H9 (cell line): ENCODE measurements at regions not wholly inside any gene's neighbourhood (a gene's known extent, or its start where the extent isn't known, plus 50 kb on each side); places are given as distances from the start of the nearest gene placed in this dataset.

ENCODE experiments used
- DNase-seq: peaks from one replicate; pipeline ENCODE4 v3.0.0-alpha.2; 2017
- H2AFZ ChIP-seq: one replicate; pipeline ENCODE4 v1.6.1; 2013; ENCODE audit warnings: mild to moderate bottlenecking, low read length, control low read depth, moderate library complexity
- H2AK5ac ChIP-seq: 2 replicates; pipeline ENCODE4 v1.6.1; 2013; ENCODE audit warnings: low read length, control low read depth, mixed read lengths; ENCODE audit not compliant: insufficient read length
- H2BK120ac ChIP-seq: one replicate; pipeline ENCODE4 v1.6.1; 2013; ENCODE audit warnings: low read depth, mild to moderate bottlenecking, low read length, control low read depth, inconsistent platforms; ENCODE audit not compliant: poor library complexity, severe bottlenecking
- H2BK12ac ChIP-seq: 2 replicates; pipeline ENCODE4 v1.6.1; 2013; ENCODE audit warnings: low read length, control low read depth, mixed read lengths, low read depth; ENCODE audit not compliant: insufficient read length
- H2BK15ac ChIP-seq: 2 replicates; pipeline ENCODE4 v1.6.1; 2013; ENCODE audit warnings: low read depth, low read length, control low read depth
- H2BK20ac ChIP-seq: one replicate; pipeline ENCODE4 v1.6.1; 2013; ENCODE audit warnings: low read depth, mild to moderate bottlenecking, low read length, control low read depth, inconsistent platforms; ENCODE audit not compliant: poor library complexity, severe bottlenecking
- H2BK5ac ChIP-seq: 2 replicates; pipeline ENCODE4 v1.6.1; 2013; ENCODE audit warnings: low read length, control low read depth, mixed read lengths; ENCODE audit not compliant: insufficient read length
- H3K14ac ChIP-seq: 2 replicates; pipeline ENCODE4 v1.6.1; 2013; ENCODE audit warnings: low read length, control low read depth; ENCODE audit not compliant: insufficient read depth
- H3K18ac ChIP-seq: 2 replicates; pipeline ENCODE4 v1.6.1; 2013; ENCODE audit warnings: low read depth, mild to moderate bottlenecking, mixed read lengths, low read length, control low read depth; ENCODE audit not compliant: insufficient read length
- H3K23ac ChIP-seq: 2 replicates; pipeline ENCODE4 v1.6.1; 2013; ENCODE audit warnings: low read length, control low read depth, mixed read lengths, low read depth; ENCODE audit not compliant: insufficient read length
- H3K23me2 ChIP-seq: 2 replicates; pipeline ENCODE4 v1.6.1; 2013; ENCODE audit warnings: low read depth, mild to moderate bottlenecking, mixed read lengths, low read length, control low read depth; ENCODE audit not compliant: insufficient read length, poor library complexity, severe bottlenecking
- H3K27ac ChIP-seq: 2 replicates; pipeline ENCODE4 v1.5.1; 2013; ENCODE audit warnings: low read length, control low read depth, mixed read lengths, low read depth; ENCODE audit not compliant: insufficient read length
- H3K27me3 ChIP-seq: 2 replicates; pipeline ENCODE4 v1.6.1; 2013; ENCODE audit warnings: low read length, control low read depth, inconsistent platforms; ENCODE audit not compliant: insufficient read depth
- H3K4ac ChIP-seq: 2 replicates; pipeline ENCODE4 v1.6.1; 2013; ENCODE audit warnings: low read depth, mild to moderate bottlenecking, control low read depth, inconsistent platforms, low read length, moderate library complexity
- H3K4me1 ChIP-seq: 2 replicates; pipeline ENCODE4 v1.6.1; 2013; ENCODE audit warnings: low read length, control low read depth, inconsistent platforms; ENCODE audit not compliant: insufficient read depth
- H3K4me2 ChIP-seq: 2 replicates; pipeline ENCODE4 v1.6.1; 2013; ENCODE audit warnings: low read length, control low read depth, mixed read lengths; ENCODE audit not compliant: insufficient read length, insufficient read depth
- H3K56ac ChIP-seq: 2 replicates; pipeline ENCODE4 v1.6.1; 2013; ENCODE audit warnings: low read depth, mild to moderate bottlenecking, mixed read lengths, low read length, control low read depth; ENCODE audit not compliant: insufficient read length
- H3K79me1 ChIP-seq: 2 replicates; pipeline ENCODE4 v1.6.1; 2013; ENCODE audit warnings: low read depth, mild to moderate bottlenecking, moderate library complexity, low read length, control low read depth, inconsistent platforms; ENCODE audit not compliant: insufficient read depth, poor library complexity, severe bottlenecking
- H3K79me2 ChIP-seq: 2 replicates; pipeline ENCODE4 v1.6.1; 2013; ENCODE audit warnings: low read length, control low read depth, inconsistent platforms; ENCODE audit not compliant: insufficient read depth
- H3K9ac ChIP-seq: 2 replicates; pipeline ENCODE4 v1.6.1; 2013; ENCODE audit warnings: low read length, control low read depth, mixed read lengths; ENCODE audit not compliant: insufficient read length; ENCODE audit errors: extremely low read depth
- H3K9me3 ChIP-seq: one replicate; pipeline ENCODE4 v1.6.1; 2013; ENCODE audit warnings: low read depth, low read length, inconsistent platforms; ENCODE audit not compliant: control insufficient read depth
- H3T11ph ChIP-seq: one replicate; pipeline ENCODE4 v1.6.1; 2013; ENCODE audit warnings: mild to moderate bottlenecking, low read length, control low read depth, inconsistent platforms
- H4K20me1 ChIP-seq: one replicate; pipeline ENCODE4 v1.6.1; 2013; ENCODE audit not compliant: control insufficient read depth, insufficient read length, insufficient read depth
- H4K5ac ChIP-seq: 2 replicates; pipeline ENCODE4 v1.6.1; 2013; ENCODE audit warnings: low read depth, mild to moderate bottlenecking, mixed read lengths, low read length, control low read depth; ENCODE audit not compliant: insufficient read length
- H4K8ac ChIP-seq: replicated peaks from 2 replicates; pipeline ENCODE4 v1.6.1; 2013; ENCODE audit warnings: low read length, control low read depth, mixed read lengths, low read depth; ENCODE audit not compliant: insufficient read length
- H4K91ac ChIP-seq: 2 replicates; pipeline ENCODE4 v1.6.1; 2013; ENCODE audit warnings: low read depth, mild to moderate bottlenecking, moderate library complexity, mixed read lengths, low read length, control low read depth; ENCODE audit not compliant: insufficient read length
- H3K27ac Mint-ChIP-seq, 3 experiments: 2 replicates in 2 of 3; 3 replicates in 1 of 3; pipeline ENCODE4 v1.8.0; 2020 to 2021; ENCODE audit warnings: mixed read lengths in 3 of 3, mild to moderate bottlenecking in 1 of 3, moderate library complexity in 1 of 3
- H3K27me3 Mint-ChIP-seq: 2 replicates; pipeline ENCODE4 v1.8.0; 2021; ENCODE audit warnings: low read depth, mild to moderate bottlenecking, moderate library complexity, mixed read lengths
- H3K36me3 Mint-ChIP-seq, 3 experiments: 2 replicates in 2 of 3; 3 replicates in 1 of 3; pipeline ENCODE4 v1.8.0; 2020 to 2021; ENCODE audit warnings: low read depth in 3 of 3, mixed read lengths in 3 of 3; ENCODE audit not compliant: insufficient read depth in 1 of 3
- H3K4me1 Mint-ChIP-seq, 2 experiments: 2 replicates each; pipeline ENCODE4 v1.8.0; 2020; ENCODE audit warnings: mixed read lengths in 2 of 2
- H3K4me3 Mint-ChIP-seq, 2 experiments: 2 replicates in 1 of 2; 3 replicates in 1 of 2; pipeline ENCODE4 v1.8.0; 2020 to 2021; ENCODE audit warnings: mild to moderate bottlenecking in 2 of 2, mixed read lengths in 2 of 2, moderate library complexity in 1 of 2
- H3K9me3 Mint-ChIP-seq, 2 experiments: 2 replicates in 1 of 2; 3 replicates in 1 of 2; pipeline ENCODE4 v1.8.0; 2020; ENCODE audit warnings: mild to moderate bottlenecking in 2 of 2, mixed read lengths in 2 of 2, moderate library complexity in 1 of 2
- CTCF ChIP-seq: fragments of 200-600 bp; sonication (generic); conservative IDR thresholded peaks from 3 replicates; pipeline ENCODE4 v1.8.0; 2021; ENCODE audit warnings: antibody characterized with exemption, mild to moderate bottlenecking
- WGBS: extraction: QIAGEN DNeasy Blood & Tissue Kit; methylation state at CpG from one replicate; pipeline ENCODE4 v1.1.7; 2013; ENCODE audit warnings: missing lambda C conversion rate, low lambda C conversion rate, mixed read lengths; ENCODE audit not compliant: insufficient read length; ENCODE audit errors: extremely low coverage; 5-methylcytosine and 5-hydroxymethylcytosine counted together

- Histone ChIP-seq H3K4me2 (no peak overlapping the region), H4K5ac (no peak overlapping the region), H2BK120ac (no peak overlapping the region), H4K20me1 (no peaks in the 10 kb centered on the region), H3K27me3 (no peaks in the 10 kb centered on the region), H3K14ac (no peak overlapping the region), H2AFZ (no peak overlapping the region), H3K56ac (no peak overlapping the region), H3K79me1 (no peaks in the 10 kb centered on the region), H2AK5ac (no peak overlapping the region), H3K23ac (no peak overlapping the region), H3K18ac (no peak overlapping the region), H2BK15ac (no peak overlapping the region), H2BK20ac (no peak overlapping the region), H3K9ac (no peak overlapping the region), H3K9me3 (no peaks in the 10 kb centered on the region), H3T11ph (no peak overlapping the region), H3K23me2 (no peaks in the 10 kb centered on the region), H2BK5ac (no peak overlapping the region), H3K4ac (no peak overlapping the region), H3K4me1 (no peaks in the 10 kb centered on the region), H4K8ac (no peak overlapping the region), H2BK12ac (no peak overlapping the region), H4K91ac (no peak overlapping the region), H3K79me2 (no peaks in the 10 kb centered on the region), H3K27ac (no peak overlapping the region)
- Mint-ChIP-seq H3K9me3 (no peaks in the 10 kb centered on the region), H3K4me1 (peaks cover 3 to 5% of the 10 kb centered on the region in 2 experiments; a peak in 3 of 4 replicates), H3K36me3 (no peaks in the 10 kb centered on the region), H3K27ac (no peak overlapping the region; a peak in 1 of 7 replicates), H3K27me3 (no peaks in the 10 kb centered on the region), H3K4me3 (no peak overlapping the region)
- WGBS = no CpG with 5 or more reads among the region's 1 CpG
- TF ChIP-seq CTCF = no peak
- no peak for DNase-seq
These were observed 317.9 kb downstream of the ZNF516 start for GRCh38 chr18:76177160-76177559.
